Smooth muscle cell (in vitro differentiated cells): ENCODE measurements at regions not wholly inside any gene's neighbourhood (a gene's known extent, or its start where the extent isn't known, plus 50 kb on each side); places are given as distances from the start of the nearest gene placed in this dataset.
"Not testable (repeated sequence)": the region's sequence is repeated elsewhere in the genome, so short reads cannot be mapped to it uniquely, and the experiment has no call there.

Experiments
- DNase-seq: peaks from one replicate; lab custom pipeline; 2025; ENCODE audit not compliant: unreplicated experiment; lab: John Stamatoyannopoulos, UW
- H2AFZ ChIP-seq: fragments of 200-600 bp; sonication (generic); 2 replicates; pipeline ENCODE4 v1.6.0; 2016; ENCODE audit warnings: antibody characterized with exemption, low read depth, mild to moderate bottlenecking
- H3F3A ChIP-seq: fragments of 200-600 bp; sonication (generic); 2 replicates; pipeline ENCODE4 v1.6.0; 2017; ENCODE audit warnings: antibody characterized with exemption, low read depth
- H3K27ac ChIP-seq: fragments of 200-600 bp; sonication (generic); 2 replicates; pipeline ENCODE4 v1.5.1; 2016; ENCODE audit warnings: low read depth, mild to moderate bottlenecking
- H3K27me3 ChIP-seq: fragments of 200-600 bp; sonication (generic); 2 replicates; pipeline ENCODE4 v1.6.1; 2016; ENCODE audit warnings: low read depth, mild to moderate bottlenecking
- H3K36me3 ChIP-seq: fragments of 200-600 bp; sonication (generic); 2 replicates; pipeline ENCODE4 v1.5.1; 2016; ENCODE audit warnings: low read depth
- H3K4me1 ChIP-seq: fragments of 200-600 bp; sonication (generic); 2 replicates; pipeline ENCODE4 v1.5.1; 2016; ENCODE audit warnings: low read depth
- H3K4me2 ChIP-seq: fragments of 200-600 bp; sonication (generic); 2 replicates; pipeline ENCODE4 v1.6.0; 2016; ENCODE audit warnings: mild to moderate bottlenecking
- H3K4me3 ChIP-seq: fragments of 200-600 bp; sonication (generic); 2 replicates; pipeline ENCODE4 v1.5.1; 2016; ENCODE audit warnings: mild to moderate bottlenecking
- H3K79me2 ChIP-seq: fragments of 200-600 bp; sonication (generic); 2 replicates; pipeline ENCODE4 v1.6.0; 2016; ENCODE audit warnings: low read depth, mild to moderate bottlenecking
- H3K9ac ChIP-seq: fragments of 200-600 bp; sonication (generic); 2 replicates; pipeline ENCODE4 v1.6.0; 2016; ENCODE audit warnings: low read depth
- H3K9me3 ChIP-seq: fragments of 200-600 bp; sonication (generic); replicated peaks from 2 replicates; pipeline ENCODE4 v1.5.1; 2016; ENCODE audit warnings: low read depth
- H4K20me1 ChIP-seq: fragments of 200-600 bp; sonication (generic); 2 replicates; pipeline ENCODE4 v1.6.0; 2016; ENCODE audit warnings: low read depth
- WGBS: methylation state at CpG from one replicate; pipeline ENCODE4 v1.1.7; 2016; ENCODE audit warnings: low lambda C conversion rate; 5-methylcytosine and 5-hydroxymethylcytosine counted together
- TF ChIP-seq, protein P1 (sequence below): fragments of 200-600 bp; sonication (generic); IDR thresholded peaks from 2 replicates; pipeline ENCODE4 v1.5.1; 2017; ENCODE audit warnings: borderline replicate concordance, mild to moderate bottlenecking, antibody characterized with exemption; ENCODE audit not compliant: insufficient read depth, poor library complexity, severe bottlenecking

DNA sequence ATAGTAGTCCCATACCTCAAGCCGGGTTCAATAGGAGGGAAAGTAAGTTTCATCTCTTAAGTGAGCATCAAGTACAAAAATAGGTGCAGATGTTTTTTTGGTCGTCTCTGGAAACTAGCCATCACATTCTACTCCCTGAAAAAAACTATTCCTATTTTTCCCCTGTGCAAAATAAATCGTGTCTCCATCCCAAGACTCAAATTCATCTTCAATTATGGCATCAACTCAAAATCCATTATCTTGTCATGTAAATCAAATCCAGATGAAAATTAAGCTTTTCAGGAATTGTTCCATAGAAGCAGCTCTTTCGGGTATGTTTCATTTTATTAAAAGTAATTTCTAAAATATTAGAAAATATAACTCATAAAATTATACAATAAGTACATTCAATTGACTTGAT, 1368.4 kb downstream of the GRIK2 start:
- H3K9ac ChIP-seq: no peak overlapping the region

GRCh38 chr6:102759415-102759814, 1365.9 kb downstream of the GRIK2 start:
- TF ChIP-seq, protein P1, sequence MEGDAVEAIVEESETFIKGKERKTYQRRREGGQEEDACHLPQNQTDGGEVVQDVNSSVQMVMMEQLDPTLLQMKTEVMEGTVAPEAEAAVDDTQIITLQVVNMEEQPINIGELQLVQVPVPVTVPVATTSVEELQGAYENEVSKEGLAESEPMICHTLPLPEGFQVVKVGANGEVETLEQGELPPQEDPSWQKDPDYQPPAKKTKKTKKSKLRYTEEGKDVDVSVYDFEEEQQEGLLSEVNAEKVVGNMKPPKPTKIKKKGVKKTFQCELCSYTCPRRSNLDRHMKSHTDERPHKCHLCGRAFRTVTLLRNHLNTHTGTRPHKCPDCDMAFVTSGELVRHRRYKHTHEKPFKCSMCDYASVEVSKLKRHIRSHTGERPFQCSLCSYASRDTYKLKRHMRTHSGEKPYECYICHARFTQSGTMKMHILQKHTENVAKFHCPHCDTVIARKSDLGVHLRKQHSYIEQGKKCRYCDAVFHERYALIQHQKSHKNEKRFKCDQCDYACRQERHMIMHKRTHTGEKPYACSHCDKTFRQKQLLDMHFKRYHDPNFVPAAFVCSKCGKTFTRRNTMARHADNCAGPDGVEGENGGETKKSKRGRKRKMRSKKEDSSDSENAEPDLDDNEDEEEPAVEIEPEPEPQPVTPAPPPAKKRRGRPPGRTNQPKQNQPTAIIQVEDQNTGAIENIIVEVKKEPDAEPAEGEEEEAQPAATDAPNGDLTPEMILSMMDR: no peak

More for the DNA sequence above, 1368.4 kb downstream of the GRIK2 start:
- Histone ChIP-seq H3K79me2 (no peaks in the 10 kb centered on the region), H3K4me3 (no peak overlapping the region), H2AFZ (no peak overlapping the region), H3K9me3 (no peaks in the 10 kb centered on the region), H3K4me1 (no peaks in the 10 kb centered on the region), H3K27me3 (no peaks in the 10 kb centered on the region), H3K27ac (no peak overlapping the region), H4K20me1 (no peaks in the 10 kb centered on the region), H3F3A (no peaks in the 10 kb centered on the region), H3K36me3 (no peaks in the 10 kb centered on the region), H3K4me2 (no peak overlapping the region)
- TF ChIP-seq, protein P1: no peak
- WGBS: 92% methylated on average over 4 of the region's 4 CpGs
- DNase-seq: no peak

GRCh38 chr6:102758536-102758935, 1365.0 kb downstream of the GRIK2 start:
- not testable (repeated sequence) for H3K4me2 ChIP-seq, H3K9me3 ChIP-seq, H3K9ac ChIP-seq, H3K27ac ChIP-seq, DNase-seq, H3F3A ChIP-seq, H3K4me1 ChIP-seq, H4K20me1 ChIP-seq, H3K27me3 ChIP-seq, H3K4me3 ChIP-seq, H3K79me2 ChIP-seq, H2AFZ ChIP-seq, H3K36me3 ChIP-seq
- WGBS: 95% methylated on average over 19 of the region's 19 CpGs

More at GRCh38 chr6:102759415-102759814, 1365.9 kb downstream of the GRIK2 start:
- H3K9ac ChIP-seq: no peak overlapping the region
- WGBS: 79% methylated on average over 2 of the region's 2 CpGs
- no peaks in the 10 kb centered on the region for H3K9me3 ChIP-seq
- H3K79me2 ChIP-seq: no peaks in the 10 kb centered on the region
- H3K4me3 ChIP-seq: no peak overlapping the region
- H2AFZ ChIP-seq: no peak overlapping the region
- H3K27me3 ChIP-seq: no peaks in the 10 kb centered on the region
- no peaks in the 10 kb centered on the region for H3F3A ChIP-seq
- no peaks in the 10 kb centered on the region for H4K20me1 ChIP-seq
- no peak for DNase-seq
- H3K36me3 ChIP-seq: no peaks in the 10 kb centered on the region
- peak overlapping the region; percentile 49 for H3K27ac ChIP-seq
- H3K4me1 ChIP-seq: no peaks in the 10 kb centered on the region
- H3K4me2 ChIP-seq: no peak overlapping the region

DNA sequence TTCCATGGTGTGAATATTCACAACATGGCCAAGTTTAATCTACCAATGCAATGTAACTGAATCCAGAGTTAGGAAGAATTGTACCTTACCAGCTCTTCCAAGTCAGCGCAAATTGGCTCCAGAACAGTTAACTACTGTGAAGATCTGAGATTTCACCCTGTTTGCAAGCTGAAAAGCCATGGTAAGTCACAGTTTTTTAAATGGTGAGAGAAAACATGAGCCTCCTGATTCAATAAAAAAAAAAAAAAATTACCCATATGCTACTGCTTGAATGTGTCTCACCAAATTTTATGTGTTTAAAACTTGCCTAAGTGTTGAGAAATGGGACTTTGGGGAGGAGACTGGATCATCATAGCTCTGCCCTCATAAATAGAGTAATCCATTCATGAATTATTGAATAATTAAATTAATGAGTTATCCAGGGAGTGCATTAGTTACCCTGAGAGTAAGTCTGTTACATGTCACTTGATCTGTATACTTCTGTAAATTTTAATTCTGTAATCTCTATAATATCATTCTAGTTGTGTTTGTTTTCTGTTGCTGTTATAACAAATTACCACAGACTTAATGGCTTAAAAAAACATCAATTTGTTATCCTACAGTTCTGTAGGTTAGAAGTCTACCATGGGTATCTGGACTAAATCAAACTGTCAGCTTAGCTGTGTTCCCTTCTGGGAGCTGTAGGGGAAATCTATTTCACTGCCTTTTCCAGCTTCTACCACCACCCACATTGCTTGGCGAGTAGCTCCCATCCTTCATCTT, 1355.9 kb downstream of the GRIK2 start:
- no peaks in the 10 kb centered on the region for H3K9me3 ChIP-seq
- TF ChIP-seq, protein P1: no peak
- 52% methylated on average over 2 of the region's 2 CpGs for WGBS
- DNase-seq: no peak
- H3K4me1 ChIP-seq: peaks cover 4% of the 10 kb centered on the region
- no peaks in the 10 kb centered on the region for H3K79me2 ChIP-seq
- H3K36me3 ChIP-seq: no peaks in the 10 kb centered on the region
- H3K9ac ChIP-seq: no peak overlapping the region
- peaks cover 10% of the 10 kb centered on the region for H3K27me3 ChIP-seq
- no peak overlapping the region for H3K4me2 ChIP-seq
- no peaks in the 10 kb centered on the region for H4K20me1 ChIP-seq
- H3F3A ChIP-seq: no peaks in the 10 kb centered on the region
- H2AFZ ChIP-seq: no peak overlapping the region
- no peak overlapping the region for H3K27ac ChIP-seq
- no peak overlapping the region for H3K4me3 ChIP-seq
